Liver (tissue), 7 donors: ENCODE measurements at regions not wholly inside any gene's neighbourhood (a gene's known extent, or its start where the extent isn't known, plus 50 kb on each side); places are given as distances from the start of the nearest gene placed in this dataset.

Experiments
- DNase-seq: peaks from one replicate; pipeline ENCODE4 v3.0.0-alpha.2; 2017; ENCODE audit warnings: low spot score
- H3K27ac ChIP-seq, 2 donors: one replicate each; pipeline ENCODE4 v1.7.0; 2013; ENCODE audit warnings: inconsistent platforms in 2 of 2, low read length in 2 of 2, control low read depth in 1 of 2, low read depth in 1 of 2, mild to moderate bottlenecking in 1 of 2
- H3K27me3 ChIP-seq, 4 donors: one replicate each; pipeline versions ENCODE4 v1.6.1 to v1.7.0; 2013; ENCODE audit warnings: low read length in 3 of 4, inconsistent platforms in 1 of 4, mild to moderate bottlenecking in 1 of 4, moderate library complexity in 1 of 4; ENCODE audit not compliant: control insufficient read depth in 4 of 4, insufficient read depth in 4 of 4
- H3K36me3 ChIP-seq, 4 donors: one replicate each; pipeline versions ENCODE4 v1.6.1 to v1.7.0; 2013; ENCODE audit warnings: low read length in 3 of 4, mild to moderate bottlenecking in 3 of 4, low read depth in 1 of 4, moderate library complexity in 1 of 4; ENCODE audit not compliant: control insufficient read depth in 4 of 4, insufficient read depth in 3 of 4
- H3K4me1 ChIP-seq, 4 donors: one replicate each; pipeline versions ENCODE4 v1.6.1 to v1.7.0; 2013; ENCODE audit warnings: low read length in 3 of 4, mild to moderate bottlenecking in 3 of 4, moderate library complexity in 1 of 4; ENCODE audit not compliant: control insufficient read depth in 4 of 4, insufficient read depth in 4 of 4
- H3K4me3 ChIP-seq, 3 donors: one replicate each; pipeline versions ENCODE4 v1.6.1 to v1.7.0; 2013; ENCODE audit warnings: low read length in 3 of 3, control low read depth in 1 of 3, low read depth in 1 of 3, mild to moderate bottlenecking in 1 of 3
- H3K9ac ChIP-seq, 2 donors: one replicate each; pipeline ENCODE4 v1.7.0; 2013; ENCODE audit warnings: low read length in 2 of 2, mild to moderate bottlenecking in 2 of 2, moderate library complexity in 2 of 2, control low read depth in 1 of 2, low read depth in 1 of 2
- H3K9me3 ChIP-seq, 4 donors: one replicate each; pipeline versions ENCODE4 v1.6.1 to v1.7.0; 2013; ENCODE audit warnings: low read length in 3 of 4; ENCODE audit not compliant: control insufficient read depth in 4 of 4
- EGR1 ChIP-seq, 2 donors: IDR thresholded peaks; 2 replicates each; pipeline ENCODE4 v1.6.1; 2016 to 2018; ENCODE audit warnings: antibody characterized with exemption in 2 of 2, low read depth in 2 of 2
- FOXA1 ChIP-seq: IDR thresholded peaks from 2 replicates; pipeline ENCODE4 v1.6.1; 2016; ENCODE audit warnings: antibody characterized with exemption
- FOXA2 ChIP-seq: IDR thresholded peaks from 2 replicates; pipeline ENCODE4 v1.6.1; 2016; ENCODE audit warnings: antibody characterized with exemption
- GABPA ChIP-seq, 2 donors: IDR thresholded peaks in 1 of 2; conservative IDR thresholded peaks in 1 of 2; 2 replicates each; pipeline ENCODE4 v1.6.1; 2016; ENCODE audit warnings: antibody characterized with exemption in 2 of 2, mild to moderate bottlenecking in 1 of 2, moderate library complexity in 1 of 2
- HNF4A ChIP-seq, 2 donors: conservative IDR thresholded peaks; 2 replicates each; pipeline ENCODE4 v1.6.1; 2016; ENCODE audit warnings: antibody characterized with exemption in 2 of 2, mild to moderate bottlenecking in 2 of 2
- HNF4G ChIP-seq: IDR thresholded peaks from 2 replicates; pipeline ENCODE4 v1.6.1; 2016; ENCODE audit warnings: antibody characterized with exemption
- NR2F2 ChIP-seq: IDR thresholded peaks from 2 replicates; pipeline ENCODE4 v1.6.1; 2016; ENCODE audit warnings: antibody characterized with exemption
- RAD21 ChIP-seq, 2 donors: IDR thresholded peaks; 2 replicates each; pipeline ENCODE4 v1.6.1; 2016; ENCODE audit warnings: antibody characterized with exemption in 2 of 2, mild to moderate bottlenecking in 2 of 2
- REST ChIP-seq: IDR thresholded peaks from 2 replicates; pipeline ENCODE4 v1.6.1; 2016; ENCODE audit warnings: antibody characterized with exemption, mild to moderate bottlenecking
- RXRA ChIP-seq, 2 donors: IDR thresholded peaks; 2 replicates each; pipeline ENCODE4 v1.6.1; 2017 to 2018; ENCODE audit warnings: antibody characterized with exemption in 2 of 2, mild to moderate bottlenecking in 1 of 2
- SP1 ChIP-seq: IDR thresholded peaks from 2 replicates; pipeline ENCODE4 v1.6.1; 2018; ENCODE audit warnings: antibody characterized with exemption, mild to moderate bottlenecking
- TAF1 ChIP-seq: conservative IDR thresholded peaks from 2 replicates; pipeline ENCODE4 v1.6.1; 2016; ENCODE audit warnings: antibody characterized with exemption, mild to moderate bottlenecking
- YY1 ChIP-seq: IDR thresholded peaks from 2 replicates; pipeline ENCODE4 v1.6.1; 2016; ENCODE audit warnings: antibody characterized with exemption, mild to moderate bottlenecking
- ZBTB33 ChIP-seq: IDR thresholded peaks from 2 replicates; pipeline ENCODE4 v1.6.1; 2016; ENCODE audit warnings: antibody characterized with exemption
- WGBS: extraction: QIAGEN DNeasy Blood & Tissue Kit; methylation state at CpG from one replicate; pipeline ENCODE4 v1.1.7; 2013; 5-methylcytosine and 5-hydroxymethylcytosine counted together
- TF ChIP-seq, protein P1 (sequence below): IDR thresholded peaks from 2 replicates; pipeline ENCODE4 v1.6.1; 2016; ENCODE audit warnings: antibody characterized with exemption
- donor health status: healthy.
- donor health status: healthy.
- donor health status: healthy.
- donor health status: healthy.

GRCh38 chrY:13871426-13871825 lies 114.8 kb downstream of the VCY start:
- Histone ChIP-seq H3K27me3 (no peaks in the 10 kb centered on the region), H3K4me3 (no peak overlapping the region), H3K36me3 (no peaks in the 10 kb centered on the region), H3K4me1 (no peaks in the 10 kb centered on the region), H3K9me3 (no peaks in the 10 kb centered on the region), H3K27ac (no peak overlapping the region), H3K9ac (no peak overlapping the region)
- TF ChIP-seq NR2F2 (no peak), HNF4G (no peak)
- peak; percentile 41 for DNase-seq
- 92% methylated on average over 5 of the region's 5 CpGs for WGBS

DNA sequence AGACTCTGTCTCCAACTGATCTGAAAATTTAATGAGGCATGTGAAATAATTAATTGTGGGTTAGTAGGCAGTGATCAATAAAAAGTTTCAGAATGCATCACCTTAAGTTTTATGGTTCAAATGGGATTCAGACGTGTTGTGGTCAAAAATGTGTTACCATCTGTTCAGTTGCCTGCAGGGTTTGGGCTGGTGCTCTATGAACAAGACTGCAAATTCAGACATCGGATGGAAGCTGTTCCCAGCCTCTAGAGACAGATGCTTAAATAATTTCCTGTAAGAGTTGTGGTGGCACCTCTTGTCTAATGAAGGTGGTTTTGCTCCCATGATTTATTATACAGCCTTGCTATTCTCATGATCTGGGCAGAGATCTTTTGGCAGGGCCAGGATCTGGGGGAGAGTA lies 113.6 kb downstream of the VCY start:
- DNase-seq = no peak
- Histone ChIP-seq H3K4me3 (no peak overlapping the region), H3K27me3 (no peaks in the 10 kb centered on the region), H3K36me3 (no peaks in the 10 kb centered on the region), H3K9ac (no peak overlapping the region), H3K4me1 (no peaks in the 10 kb centered on the region), H3K27ac (no peak overlapping the region), H3K9me3 (no peaks in the 10 kb centered on the region)
- 93% methylated on average over 2 of the region's 2 CpGs for WGBS
- TF ChIP-seq HNF4A (conservative IDR thresholded peaks at IDR 0.05) (no peak), REST (no peak), EGR1 (IDR thresholded peaks at IDR 0.05; ENCODE audit: low read depth in 2 of 2) (no peak), FOXA1 (no peak), FOXA2 (no peak), GABPA (IDR thresholded peaks at IDR 0.05 in 1 of 2, conservative IDR thresholded peaks at IDR 0.05 in 1 of 2) (no peak), RAD21 (IDR thresholded peaks at IDR 0.05) (no peak)

DNA sequence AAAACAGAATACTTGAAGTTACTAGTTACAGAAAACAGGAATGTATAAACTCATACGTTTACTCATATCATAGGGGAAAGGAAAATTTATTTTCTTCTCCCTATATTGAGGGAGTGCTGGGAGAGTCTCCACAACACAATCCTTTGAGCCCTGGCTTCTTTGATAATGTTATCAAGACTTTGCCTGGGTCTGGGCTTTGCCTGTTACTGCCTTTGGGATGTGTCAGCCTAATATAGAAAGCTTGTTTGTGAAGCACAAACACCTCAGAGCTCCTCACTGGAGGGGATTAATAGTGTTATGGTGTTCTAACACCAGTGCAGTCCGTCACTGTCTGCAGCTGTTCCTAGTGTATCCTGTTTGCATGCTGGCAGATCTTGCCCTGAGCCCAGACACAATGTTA lies 107.8 kb downstream of the VCY start:
- Histone ChIP-seq H3K36me3 (no peaks in the 10 kb centered on the region), H3K9me3 (no peaks in the 10 kb centered on the region), H3K9ac (no peak overlapping the region), H3K27ac (no peak overlapping the region), H3K4me1 (no peaks in the 10 kb centered on the region), H3K27me3 (no peaks in the 10 kb centered on the region), H3K4me3 (no peak overlapping the region)
- TF ChIP-seq SP1 = no peak
- 91% methylated on average over 2 of the region's 2 CpGs for WGBS
- DNase-seq = no peak

- 84% methylated on average over 2 of the region's 2 CpGs for WGBS
- Histone ChIP-seq H3K36me3 (no peaks in the 10 kb centered on the region), H3K27ac (no peak overlapping the region), H3K4me3 (no peak overlapping the region), H3K9me3 (no peaks in the 10 kb centered on the region), H3K9ac (no peak overlapping the region), H3K4me1 (no peaks in the 10 kb centered on the region), H3K27me3 (no peaks in the 10 kb centered on the region)
- no peak for DNase-seq
- TF ChIP-seq RXRA (IDR thresholded peaks at IDR 0.05) = no peak
- TF ChIP-seq TAF1 = no peak
- TF ChIP-seq FOXA2 = no peak
- TF ChIP-seq HNF4G = no peak
- no peak for TF ChIP-seq ZBTB33
- TF ChIP-seq, protein P1, sequence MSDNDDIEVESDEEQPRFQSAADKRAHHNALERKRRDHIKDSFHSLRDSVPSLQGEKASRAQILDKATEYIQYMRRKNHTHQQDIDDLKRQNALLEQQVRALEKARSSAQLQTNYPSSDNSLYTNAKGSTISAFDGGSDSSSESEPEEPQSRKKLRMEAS = no peak
- no peak for TF ChIP-seq GABPA (IDR thresholded peaks at IDR 0.05 in 1 of 2, conservative IDR thresholded peaks at IDR 0.05 in 1 of 2)
- no peak for TF ChIP-seq REST
- TF ChIP-seq YY1 = no peak
- TF ChIP-seq EGR1 (IDR thresholded peaks at IDR 0.05; ENCODE audit: low read depth in 2 of 2) = no peak
- no peak for TF ChIP-seq FOXA1
Measured at GRCh38 chrY:13881096-13881495, 105.2 kb downstream of the VCY start.
